ENCODE measurements at regions not wholly inside any gene's neighbourhood (a gene's known extent, or its start where the extent isn't known, plus 50 kb on each side); places are given as distances from the start of the nearest gene placed in this dataset.
"Not testable (repeated sequence)": the region's sequence is repeated elsewhere in the genome, so short reads cannot be mapped to it uniquely, and the experiment has no call there.

DNA sequence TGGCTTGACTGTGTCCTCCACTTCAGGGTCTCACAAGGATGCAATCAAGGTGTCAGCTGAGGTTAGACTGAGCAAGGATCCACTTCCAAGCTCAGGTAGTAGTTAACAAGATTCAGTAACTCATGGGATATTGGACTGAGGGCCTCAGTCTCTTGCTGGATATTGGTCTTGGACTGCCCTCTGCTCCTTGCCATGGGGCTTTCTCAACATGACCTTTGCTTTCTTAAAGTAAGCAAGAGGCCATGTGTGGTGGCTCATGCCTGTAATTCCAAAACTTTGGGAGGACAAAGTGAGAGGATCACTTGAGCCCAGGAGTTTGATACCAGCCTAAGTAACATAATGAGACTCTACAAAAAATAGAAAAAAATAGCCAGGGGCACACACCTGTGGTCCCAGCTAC is 231.3 kb upstream of the AMIGO2 start:
- H3K9me3 ChIP-seq (ENCODE audit: insufficient read depth, low read depth, low read length), result no peaks in the 10 kb centered on the region
- H3K36me3 ChIP-seq (ENCODE audit: insufficient read depth, low read depth, low read length), result no peaks in the 10 kb centered on the region
- H3K27ac ChIP-seq (ENCODE audit: low read length), result no peak overlapping the region
- H3K9ac ChIP-seq (ENCODE audit: low read depth, low read length), result no peak overlapping the region
- no peak overlapping the region for H3K4me3 ChIP-seq (ENCODE audit: low read length)
- no peaks in the 10 kb centered on the region for H3K27me3 ChIP-seq (ENCODE audit: insufficient read depth, low read length)
- H3K4me1 ChIP-seq (ENCODE audit: insufficient read depth, low read length), result no peaks in the 10 kb centered on the region

DNA sequence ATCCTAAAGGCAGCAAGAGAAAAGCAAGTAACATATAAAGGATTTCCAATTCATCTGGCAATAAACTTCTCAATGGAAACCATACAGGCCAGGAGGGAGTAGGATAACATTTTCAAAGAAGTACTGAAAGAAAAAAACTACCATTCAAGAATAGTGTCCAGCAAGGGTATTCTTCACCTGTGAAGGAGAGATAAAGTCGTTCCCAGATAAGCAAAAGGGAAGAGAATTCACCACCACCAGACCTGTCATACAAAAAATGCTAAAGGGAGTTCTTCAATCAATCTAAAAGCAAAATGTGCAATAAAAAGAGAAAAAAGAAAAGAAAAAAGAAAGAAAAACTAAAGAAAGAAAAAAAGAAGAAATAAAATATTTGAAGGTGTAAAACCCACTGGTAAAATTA is 228.9 kb upstream of the AMIGO2 start:
- Histone ChIP-seq H3K4me3 (ENCODE audit: low read length) (no peak overlapping the region), H3K36me3 (ENCODE audit: insufficient read depth, low read depth, low read length) (no peaks in the 10 kb centered on the region), H3K9me3 (ENCODE audit: insufficient read depth, low read depth, low read length) (no peaks in the 10 kb centered on the region), H3K9ac (ENCODE audit: low read depth, low read length) (no peak overlapping the region), H3K27ac (ENCODE audit: low read length) (no peak overlapping the region), H3K4me1 (ENCODE audit: insufficient read depth, low read length) (no peaks in the 10 kb centered on the region), H3K27me3 (ENCODE audit: insufficient read depth, low read length) (no peaks in the 10 kb centered on the region)

GRCh38 chr12:47307680-47308399 is 228.1 kb upstream of the AMIGO2 start:
- Histone ChIP-seq H3K9me3 (ENCODE audit: insufficient read depth, low read depth, low read length) (no peaks in the 10 kb centered on the region), H3K27ac (ENCODE audit: low read length) (no peak overlapping the region), H3K4me3 (ENCODE audit: low read length) (no peak overlapping the region), H3K36me3 (ENCODE audit: insufficient read depth, low read depth, low read length) (no peaks in the 10 kb centered on the region), H3K4me1 (ENCODE audit: insufficient read depth, low read length) (no peaks in the 10 kb centered on the region), H3K9ac (ENCODE audit: low read depth, low read length) (no peak overlapping the region), H3K27me3 (ENCODE audit: insufficient read depth, low read length) (no peaks in the 10 kb centered on the region)

DNA sequence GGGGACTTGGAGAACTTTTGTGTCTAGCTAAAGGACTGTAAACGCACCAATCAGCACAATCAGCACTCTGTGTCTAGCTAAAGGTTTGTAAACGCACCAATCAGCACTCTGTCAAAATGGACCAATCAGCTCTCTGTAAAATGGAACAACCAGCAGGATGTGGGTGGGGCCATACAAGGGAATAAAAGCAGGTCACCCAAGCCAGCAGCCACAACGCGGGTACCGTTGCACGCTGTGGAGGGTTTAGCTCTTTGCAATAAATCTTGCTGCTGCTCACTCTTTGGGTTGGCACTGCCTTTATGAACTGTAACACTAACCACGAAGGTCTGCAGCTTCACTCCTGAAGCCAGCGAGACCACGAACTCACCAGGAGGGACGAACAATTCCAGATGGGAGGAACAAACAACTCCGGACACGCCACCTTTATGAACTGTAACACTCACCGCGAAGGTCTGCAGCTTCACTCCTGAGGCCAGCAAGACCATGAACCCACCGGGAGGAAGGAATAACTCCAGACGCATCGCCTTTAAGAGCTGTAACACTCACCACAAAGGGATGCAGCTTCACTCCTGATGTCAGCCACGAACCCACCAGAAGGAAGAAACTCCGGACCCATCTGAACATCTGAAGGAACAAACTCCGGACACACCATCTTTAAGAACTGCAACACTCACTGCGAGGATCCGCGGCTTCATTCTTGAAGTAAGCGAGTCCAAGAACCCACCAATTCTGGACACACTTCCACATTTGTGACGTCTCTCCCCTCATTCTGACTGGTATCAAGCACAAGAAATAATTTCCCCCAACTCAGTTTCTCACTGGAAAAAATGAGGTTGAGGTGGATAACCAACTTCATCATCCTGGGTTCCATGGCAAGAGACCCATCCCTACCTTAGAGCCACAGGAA is 227.3 kb upstream of the AMIGO2 start:
- H3K9ac ChIP-seq (ENCODE audit: low read depth, low read length); H3K27ac ChIP-seq (ENCODE audit: low read length): not testable (repeated sequence)

GRCh38 chr12:47306130-47306529 is 226.4 kb upstream of the AMIGO2 start:
- no peaks in the 10 kb centered on the region for H3K9me3 ChIP-seq (ENCODE audit: insufficient read depth, low read depth, low read length)
- no peak overlapping the region for H3K9ac ChIP-seq (ENCODE audit: low read depth, low read length)
- no peaks in the 10 kb centered on the region for H3K27me3 ChIP-seq (ENCODE audit: insufficient read depth, low read length)
- H3K4me3 ChIP-seq (ENCODE audit: low read length), result no peak overlapping the region
- H3K27ac ChIP-seq (ENCODE audit: low read length), result no peak overlapping the region
- H3K4me1 ChIP-seq (ENCODE audit: insufficient read depth, low read length), result peaks cover 3% of the 10 kb centered on the region; the same call in 1 of the 2 replicates
- no peaks in the 10 kb centered on the region for H3K36me3 ChIP-seq (ENCODE audit: insufficient read depth, low read depth, low read length)

More for the DNA sequence above, 227.3 kb upstream of the AMIGO2 start:
- not testable (repeated sequence) for H3K9me3 ChIP-seq (ENCODE audit: insufficient read depth, low read depth, low read length); H3K4me1 ChIP-seq (ENCODE audit: insufficient read depth, low read length); H3K4me3 ChIP-seq (ENCODE audit: low read length); H3K27me3 ChIP-seq (ENCODE audit: insufficient read depth, low read length); H3K36me3 ChIP-seq (ENCODE audit: insufficient read depth, low read depth, low read length)

DNA sequence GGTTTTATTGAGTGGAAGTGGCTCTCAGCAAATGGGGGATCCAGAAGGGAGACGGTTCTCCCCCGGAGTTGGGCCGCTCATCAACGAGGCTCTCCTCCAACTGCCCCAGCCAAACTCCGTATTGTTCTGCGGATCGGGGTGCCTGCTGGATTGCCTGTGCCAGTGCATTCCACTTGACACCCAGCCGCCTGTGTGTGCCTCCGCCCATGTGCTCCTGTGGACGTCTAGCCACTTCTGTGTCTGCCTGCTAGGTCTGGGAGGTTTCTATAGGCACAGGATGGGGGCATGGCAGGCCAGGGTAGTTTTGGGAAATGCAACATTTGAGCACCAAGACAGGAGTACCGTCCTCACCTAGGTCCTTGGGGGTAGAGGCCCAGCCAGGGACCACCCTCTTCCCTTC is 225.7 kb upstream of the AMIGO2 start:
- Histone ChIP-seq H3K36me3 (ENCODE audit: insufficient read depth, low read depth, low read length) (no peaks in the 10 kb centered on the region), H3K9ac (ENCODE audit: low read depth, low read length) (no peak overlapping the region), H3K4me3 (ENCODE audit: low read length) (no peak overlapping the region), H3K27ac (ENCODE audit: low read length) (no peak overlapping the region), H3K4me1 (ENCODE audit: insufficient read depth, low read length) (peaks cover 3% of the 10 kb centered on the region; the same call in 1 of the 2 replicates), H3K27me3 (ENCODE audit: insufficient read depth, low read length) (no peaks in the 10 kb centered on the region), H3K9me3 (ENCODE audit: insufficient read depth, low read depth, low read length) (no peaks in the 10 kb centered on the region)

- H3K9ac ChIP-seq (ENCODE audit: low read depth, low read length), result no peak overlapping the region
- no peaks in the 10 kb centered on the region for H3K9me3 ChIP-seq (ENCODE audit: insufficient read depth, low read depth, low read length)
- no peak overlapping the region for H3K4me3 ChIP-seq (ENCODE audit: low read length)
- H3K36me3 ChIP-seq (ENCODE audit: insufficient read depth, low read depth, low read length), result no peaks in the 10 kb centered on the region
- H3K27me3 ChIP-seq (ENCODE audit: insufficient read depth, low read length), result no peaks in the 10 kb centered on the region
- H3K27ac ChIP-seq (ENCODE audit: low read length), result no peak overlapping the region
- H3K4me1 ChIP-seq (ENCODE audit: insufficient read depth, low read length), result peaks cover 3% of the 10 kb centered on the region; the same call in 1 of the 2 replicates
Measured at GRCh38 chr12:47303995-47304560, 224.3 kb upstream of the AMIGO2 start.

DNA sequence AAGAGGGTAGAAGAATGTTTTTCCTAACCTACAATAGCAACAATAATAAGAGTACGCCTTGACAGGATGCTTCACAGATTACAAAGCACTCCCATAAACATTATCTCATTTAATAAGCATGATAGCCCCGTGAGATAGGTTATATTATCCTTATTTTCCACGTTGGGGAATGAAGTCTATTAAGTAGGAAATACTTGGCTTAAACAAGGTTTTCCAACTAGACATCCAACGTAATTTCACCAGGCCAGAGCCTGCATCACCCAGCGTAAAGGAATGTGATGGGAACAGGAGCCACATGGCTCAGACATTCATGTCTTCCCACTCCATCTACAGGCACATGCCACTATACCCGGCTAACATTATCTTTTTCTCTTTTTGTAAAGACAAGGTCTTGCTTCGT is 223.4 kb upstream of the AMIGO2 start:
- peaks cover 3% of the 10 kb centered on the region; the same call in 1 of the 2 replicates for H3K4me1 ChIP-seq (ENCODE audit: insufficient read depth, low read length)
- H3K9ac ChIP-seq (ENCODE audit: low read depth, low read length), result no peak overlapping the region
- H3K27me3 ChIP-seq (ENCODE audit: insufficient read depth, low read length), result no peaks in the 10 kb centered on the region
- no peaks in the 10 kb centered on the region for H3K9me3 ChIP-seq (ENCODE audit: insufficient read depth, low read depth, low read length)
- H3K27ac ChIP-seq (ENCODE audit: low read length), result no peak overlapping the region
- H3K36me3 ChIP-seq (ENCODE audit: insufficient read depth, low read depth, low read length), result no peaks in the 10 kb centered on the region
- no peak overlapping the region for H3K4me3 ChIP-seq (ENCODE audit: low read length)

- H3K4me3 ChIP-seq (ENCODE audit: low read length), result no peak overlapping the region
Measured at GRCh38 chr12:47302111-47302671, 222.4 kb upstream of the AMIGO2 start.

GRCh38 chr12:47299586-47299985 is 219.8 kb upstream of the AMIGO2 start:
- Histone ChIP-seq H3K9ac (ENCODE audit: low read depth, low read length) (no peak overlapping the region), H3K27me3 (ENCODE audit: insufficient read depth, low read length) (no peaks in the 10 kb centered on the region), H3K4me3 (ENCODE audit: low read length) (no peak overlapping the region), H3K4me1 (ENCODE audit: insufficient read depth, low read length) (peaks cover 3% of the 10 kb centered on the region; the same call in 1 of the 2 replicates), H3K36me3 (ENCODE audit: insufficient read depth, low read depth, low read length) (no peaks in the 10 kb centered on the region), H3K9me3 (ENCODE audit: insufficient read depth, low read depth, low read length) (no peaks in the 10 kb centered on the region), H3K27ac (ENCODE audit: low read length) (no peak overlapping the region)

More at GRCh38 chr12:47302111-47302671, 222.4 kb upstream of the AMIGO2 start:
- Histone ChIP-seq H3K9ac (ENCODE audit: low read depth, low read length) (no peak overlapping the region), H3K27ac (ENCODE audit: low read length) (no peak overlapping the region), H3K4me1 (ENCODE audit: insufficient read depth, low read length) (peaks cover 3% of the 10 kb centered on the region; the same call in 1 of the 2 replicates), H3K9me3 (ENCODE audit: insufficient read depth, low read depth, low read length) (no peaks in the 10 kb centered on the region), H3K27me3 (ENCODE audit: insufficient read depth, low read length) (no peaks in the 10 kb centered on the region), H3K36me3 (ENCODE audit: insufficient read depth, low read depth, low read length) (no peaks in the 10 kb centered on the region)

DNA sequence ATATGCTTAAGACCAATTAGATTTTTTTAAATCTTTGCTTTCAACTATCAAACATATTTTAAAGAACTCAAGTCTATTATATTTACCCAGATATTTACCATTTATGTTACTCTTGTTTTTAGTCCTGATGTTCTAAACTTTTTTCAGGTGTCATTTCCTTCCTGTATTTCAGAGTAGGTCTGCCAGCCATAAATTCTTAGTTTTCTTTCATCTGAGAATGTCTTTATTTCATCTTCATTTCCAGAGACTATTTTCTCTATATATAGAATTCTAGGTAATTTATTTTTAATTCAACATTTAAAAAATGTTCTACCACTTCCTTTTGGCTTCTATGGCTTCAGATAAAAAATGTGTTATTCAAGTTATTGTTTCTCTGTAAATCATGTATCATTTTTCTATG is 218.2 kb upstream of the AMIGO2 start:
- H3K27me3 ChIP-seq (ENCODE audit: insufficient read depth, low read length), result no peaks in the 10 kb centered on the region
- H3K9ac ChIP-seq (ENCODE audit: low read depth, low read length), result no peak overlapping the region

More for the DNA sequence above, 218.2 kb upstream of the AMIGO2 start:
- H3K9me3 ChIP-seq (ENCODE audit: insufficient read depth, low read depth, low read length), result no peaks in the 10 kb centered on the region
- peaks cover 3% of the 10 kb centered on the region; the same call in 1 of the 2 replicates for H3K4me1 ChIP-seq (ENCODE audit: insufficient read depth, low read length)
- H3K27ac ChIP-seq (ENCODE audit: low read length), result no peak overlapping the region
- H3K4me3 ChIP-seq (ENCODE audit: low read length), result no peak overlapping the region
- H3K36me3 ChIP-seq (ENCODE audit: insufficient read depth, low read depth, low read length), result no peaks in the 10 kb centered on the region
